Upper lobe of left lung (tissue), 6 donors: ENCODE measurements at regions not wholly inside any gene's neighbourhood (a gene's known extent, or its start where the extent isn't known, plus 50 kb on each side); places are given as distances from the start of the nearest gene placed in this dataset.

ENCODE experiments used
- ATAC-seq, 2 donors: fragments of 200-7000 bp; cut with Tn5 transposase; one replicate each; pipeline ENCODE4 v1.9.1; 2022; ENCODE audit warnings: mild to moderate bottlenecking in 2 of 2, moderate library complexity in 2 of 2; ENCODE audit not compliant: low FRiP score in 2 of 2
- DNase-seq, 2 donors: peaks; one replicate each; pipeline ENCODE4 v3.0.0-alpha.2; 2019 to 2020
- H3K27ac ChIP-seq, 4 donors: fragments of 200-600 bp; sonication (generic); one replicate each; pipeline ENCODE4 v1.5.1; 2016 to 2019
- H3K27me3 ChIP-seq, 4 donors: fragments of 200-600 bp; sonication (generic); one replicate each; pipeline ENCODE4 v1.5.1; 2017 to 2019
- H3K36me3 ChIP-seq, 4 donors: fragments of 200-600 bp; sonication (generic); one replicate each; pipeline ENCODE4 v1.5.1; 2016 to 2019
- H3K4me1 ChIP-seq, 4 donors: fragments of 200-600 bp; sonication (generic); one replicate each; pipeline ENCODE4 v1.5.1; 2018 to 2019
- H3K4me3 ChIP-seq, 4 donors: fragments of 200-600 bp; sonication (generic); one replicate each; pipeline ENCODE4 v1.5.1; 2017 to 2019; ENCODE audit warnings: mild to moderate bottlenecking in 2 of 4, moderate library complexity in 1 of 4
- H3K9me3 ChIP-seq, 4 donors: fragments of 200-600 bp; sonication (generic); one replicate each; pipeline ENCODE4 v1.5.1; 2018 to 2019
- CTCF ChIP-seq, 6 experiments: fragments of 450-650 bp in 4 of 6; fragments of 200-600 bp in 2 of 6; sonication (generic) in 2 of 6; IDR thresholded peaks; one replicate each; pipeline ENCODE4 v1.5.1; 2016 to 2019; ENCODE audit warnings: antibody characterized with exemption in 6 of 6
- EP300 ChIP-seq, 4 donors: sonication (generic); formaldehyde crosslinking; IDR thresholded peaks; one replicate each; pipeline ENCODE4 v1.5.1; 2017; ENCODE audit warnings: antibody characterized with exemption in 4 of 4, control low read depth in 2 of 4
- POLR2A ChIP-seq, 4 donors: fragments of 450-650 bp; IDR thresholded peaks; one replicate each; pipeline ENCODE4 v1.5.1; 2016 to 2017; ENCODE audit warnings: antibody characterized with exemption in 4 of 4, mild to moderate bottlenecking in 2 of 4
- POLR2AphosphoS5 ChIP-seq, 2 donors: sonication (generic); formaldehyde crosslinking; IDR thresholded peaks; one replicate each; pipeline ENCODE4 v1.5.1; 2017; ENCODE audit warnings: antibody characterized with exemption in 2 of 2
- WGBS, 2 donors: methylation state at CpG; one replicate each; pipeline ENCODE4 v1.1.5; 2017 to 2018; 5-methylcytosine and 5-hydroxymethylcytosine counted together
- donor health status: DM: no; HTN: no; CAD: no; lungs with moderate emphysema.
- donor health status: DM: no; HTN: yes; CAD: no; lungs with severe emphysema.

DNA sequence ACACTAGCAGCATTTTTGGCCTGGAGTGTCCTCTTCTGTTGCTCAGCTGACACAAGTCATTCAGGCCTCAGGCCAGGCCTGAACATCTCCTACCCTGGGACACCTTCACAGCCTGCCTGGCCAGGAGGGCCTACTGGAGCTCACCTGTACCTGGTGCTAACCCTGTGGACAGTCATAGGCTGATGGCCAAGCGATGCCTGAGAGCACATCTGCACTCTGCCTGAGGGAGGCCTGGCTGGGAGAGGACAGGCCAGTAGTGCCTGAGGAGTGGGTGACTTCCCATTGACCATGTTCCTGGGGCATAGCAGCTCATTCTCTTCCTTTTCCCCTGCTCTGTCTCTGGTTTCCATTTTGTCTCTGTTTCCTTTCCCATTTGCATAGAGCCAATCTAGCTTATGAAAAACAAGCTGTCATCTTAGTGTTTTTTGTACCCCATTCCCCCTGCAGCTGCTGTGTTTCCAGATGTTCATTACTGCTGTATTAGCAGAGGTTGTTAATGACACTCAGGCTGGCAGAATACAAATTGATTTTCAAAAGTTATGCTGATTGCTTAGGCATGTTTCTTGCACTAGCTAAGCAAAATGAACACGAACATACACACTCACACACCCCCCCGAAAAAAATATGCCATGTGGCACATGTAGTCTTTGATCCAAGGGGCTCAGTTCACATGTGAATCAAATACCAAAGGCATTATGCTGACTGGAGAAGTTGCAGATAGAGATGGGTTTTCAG lies 149.7 kb upstream of the HS6ST1 start:
- 68 to 78% methylated on average over 3 of the region's 3 CpGs for WGBS, 2 donors
- Histone ChIP-seq H3K36me3 (no peaks in the 10 kb centered on the region), H3K4me3 (no peak overlapping the region), H3K4me1 (peaks cover 3 to 6% (median 5%) of the 10 kb centered on the region in 4 donors), H3K27ac (peak overlapping the region in 1 of 4 donors; percentile 64), H3K9me3 (peaks cover 10 to 42% (median 31%) of the 10 kb centered on the region in 4 donors), H3K27me3 (no peaks in the 10 kb centered on the region)
- ATAC-seq (no peak), DNase-seq (no peak)
- TF ChIP-seq POLR2AphosphoS5 (IDR thresholded peaks at IDR 0.05) = no peak
- no peak for TF ChIP-seq CTCF (IDR thresholded peaks at IDR 0.05)
- TF ChIP-seq POLR2A (IDR thresholded peaks at IDR 0.05) = no peak
- TF ChIP-seq EP300 (IDR thresholded peaks at IDR 0.05) = no peak

GRCh38 chr2:128469203-128469602 lies 150.5 kb upstream of the HS6ST1 start:
- Histone ChIP-seq H3K4me1 (peaks cover 3 to 13% (median 10%) of the 10 kb centered on the region in 4 donors), H3K27me3 (no peaks in the 10 kb centered on the region), H3K27ac (no peak overlapping the region), H3K36me3 (no peaks in the 10 kb centered on the region), H3K9me3 (peaks cover 10 to 42% (median 31%) of the 10 kb centered on the region in 4 donors), H3K4me3 (no peak overlapping the region)
- TF ChIP-seq CTCF (IDR thresholded peaks at IDR 0.05) = peak in 1 of 6 experiments; percentile 7
- TF ChIP-seq EP300 (IDR thresholded peaks at IDR 0.05) = no peak
- ATAC-seq (no peak), DNase-seq (no peak)
- 71 to 90% methylated on average over 1 of the region's 1 CpG for WGBS, 2 donors

DNA sequence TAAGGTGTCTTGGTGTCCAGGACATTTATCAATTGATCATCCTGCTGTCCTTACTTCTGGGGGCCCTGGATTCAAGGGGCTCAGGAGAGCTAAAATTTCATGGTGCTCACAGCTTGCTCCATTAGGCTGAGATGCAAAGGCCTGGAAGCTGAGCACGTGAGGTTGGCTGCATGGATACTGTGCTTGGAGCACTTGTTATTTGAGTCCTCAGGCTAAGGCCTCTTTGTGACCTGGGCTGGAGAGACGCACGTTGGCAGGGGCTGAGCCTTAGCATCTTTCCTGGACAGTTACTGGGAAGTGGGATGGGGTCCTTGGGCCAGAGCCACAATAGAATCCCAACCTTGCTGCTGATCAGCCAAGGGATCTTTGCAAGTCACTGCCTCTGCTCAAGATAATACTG lies 151.2 kb upstream of the HS6ST1 start:
- peaks cover 10 to 42% (median 31%) of the 10 kb centered on the region in 4 donors for H3K9me3 ChIP-seq
- no peaks in the 10 kb centered on the region for H3K27me3 ChIP-seq
- DNase-seq (no peak), ATAC-seq (no peak)
- H3K4me3 ChIP-seq = no peak overlapping the region
- no peak overlapping the region for H3K27ac ChIP-seq
- TF ChIP-seq POLR2AphosphoS5 (IDR thresholded peaks at IDR 0.05) (no peak), POLR2A (IDR thresholded peaks at IDR 0.05) (no peak), CTCF (IDR thresholded peaks at IDR 0.05) (no peak), EP300 (IDR thresholded peaks at IDR 0.05) (no peak)
- H3K4me1 ChIP-seq = peaks cover 3 to 13% (median 10%) of the 10 kb centered on the region in 4 donors
- WGBS, 2 donors = 97 to 100% methylated on average over 1 to 3 of the region's 3 CpGs
- H3K36me3 ChIP-seq = no peaks in the 10 kb centered on the region

- Histone ChIP-seq H3K27me3 (no peaks in the 10 kb centered on the region), H3K27ac (peak overlapping the region in 1 of 4 donors; percentile 71), H3K9me3 (peaks cover 10 to 27% (median 23%) of the 10 kb centered on the region in 4 donors), H3K36me3 (no peaks in the 10 kb centered on the region), H3K4me3 (peak overlapping the region in 2 of 4 donors; percentile 0 to 1), H3K4me1 (peaks cover 3 to 13% (median 10%) of the 10 kb centered on the region in 4 donors)
- WGBS, 2 donors = 17 to 33% methylated on average over 3 to 5 of the region's 5 CpGs
- ATAC-seq = peak; percentile 54 to 55
- TF ChIP-seq POLR2AphosphoS5 (IDR thresholded peaks at IDR 0.05) = no peak
- TF ChIP-seq CTCF (IDR thresholded peaks at IDR 0.05) = no peak
- no peak for TF ChIP-seq POLR2A (IDR thresholded peaks at IDR 0.05)
- no peak for TF ChIP-seq EP300 (IDR thresholded peaks at IDR 0.05)
- no peak for DNase-seq
Observed at GRCh38 chr2:128472789-128473174, 154.1 kb upstream of the HS6ST1 start.
